ENCODE measurements at regions not wholly inside any gene's neighbourhood (a gene's known extent, or its start where the extent isn't known, plus 50 kb on each side); places are given as distances from the start of the nearest gene placed in this dataset.

DNA sequence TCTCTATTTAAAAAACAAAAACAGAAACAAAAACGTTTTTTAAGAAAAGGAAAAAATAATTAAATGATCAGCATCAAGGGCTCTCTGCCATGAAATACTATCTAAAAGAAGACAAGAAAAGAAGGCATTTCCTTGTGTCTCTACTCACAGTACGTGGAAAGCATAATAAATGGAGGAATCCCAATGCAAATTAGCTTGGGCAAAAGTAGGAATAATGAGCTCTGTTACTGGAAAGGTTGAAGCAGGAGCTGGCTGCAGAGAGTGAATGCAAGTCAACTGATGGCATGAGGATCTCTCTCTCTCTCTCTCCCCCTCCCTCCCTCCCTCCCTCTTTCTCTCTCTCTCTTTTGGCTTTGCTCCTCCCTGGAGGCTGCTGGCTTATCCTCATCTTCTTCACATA is 85.9 kb downstream of the TBX3 start:
- POLR2A ChIA-PET, result interaction anchor here (0.6 kb wide), 1 partner anchor 283 kb away, joined by 4 read pairs; no protein-coding TSS in a partner anchor
- BruUV-seq (replicated peaks), result no TSS peak

DNA sequence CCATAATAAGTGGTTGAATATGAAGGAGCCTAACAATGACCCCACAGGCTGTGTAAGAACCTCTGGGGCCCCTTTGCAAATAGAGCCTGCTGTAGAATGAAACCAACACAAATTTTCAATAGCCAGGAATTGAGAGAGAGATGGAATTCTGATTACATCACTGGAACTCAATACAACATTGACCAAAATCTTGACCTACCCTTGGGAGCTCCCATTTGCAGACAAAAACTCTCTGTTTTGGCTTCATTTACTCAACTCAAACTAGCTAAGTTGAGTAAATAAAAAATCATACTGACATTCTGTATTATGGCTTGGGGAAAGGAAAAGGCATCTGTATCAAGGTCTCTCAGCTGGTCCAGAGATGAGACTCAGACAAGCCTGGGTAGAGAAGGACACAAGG is 91.0 kb downstream of the TBX3 start:
- BruUV-seq (replicated peaks), result no TSS peak
- intact Hi-C loops (cut with micrococcal nuclease), result no loop called here
- TF ChIP-seq, protein P1, sequence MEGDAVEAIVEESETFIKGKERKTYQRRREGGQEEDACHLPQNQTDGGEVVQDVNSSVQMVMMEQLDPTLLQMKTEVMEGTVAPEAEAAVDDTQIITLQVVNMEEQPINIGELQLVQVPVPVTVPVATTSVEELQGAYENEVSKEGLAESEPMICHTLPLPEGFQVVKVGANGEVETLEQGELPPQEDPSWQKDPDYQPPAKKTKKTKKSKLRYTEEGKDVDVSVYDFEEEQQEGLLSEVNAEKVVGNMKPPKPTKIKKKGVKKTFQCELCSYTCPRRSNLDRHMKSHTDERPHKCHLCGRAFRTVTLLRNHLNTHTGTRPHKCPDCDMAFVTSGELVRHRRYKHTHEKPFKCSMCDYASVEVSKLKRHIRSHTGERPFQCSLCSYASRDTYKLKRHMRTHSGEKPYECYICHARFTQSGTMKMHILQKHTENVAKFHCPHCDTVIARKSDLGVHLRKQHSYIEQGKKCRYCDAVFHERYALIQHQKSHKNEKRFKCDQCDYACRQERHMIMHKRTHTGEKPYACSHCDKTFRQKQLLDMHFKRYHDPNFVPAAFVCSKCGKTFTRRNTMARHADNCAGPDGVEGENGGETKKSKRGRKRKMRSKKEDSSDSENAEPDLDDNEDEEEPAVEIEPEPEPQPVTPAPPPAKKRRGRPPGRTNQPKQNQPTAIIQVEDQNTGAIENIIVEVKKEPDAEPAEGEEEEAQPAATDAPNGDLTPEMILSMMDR (IDR thresholded peaks at IDR 0.05; ENCODE audit: unreplicated experiment), result no peak
- no peaks in the 10 kb centered on the region for H3K36me3 Mint-ChIP-seq (ENCODE audit: insufficient read depth, unreplicated experiment)
- H3K27me3 Mint-ChIP-seq (ENCODE audit: insufficient read depth, unreplicated experiment), result no peaks in the 10 kb centered on the region
- ChIA-PET CTCF (no interaction called here), POLR2A (no interaction called here)
- H3K4me1 Mint-ChIP-seq (ENCODE audit: insufficient read depth, unreplicated experiment), result no peaks in the 10 kb centered on the region
- no peak overlapping the region for H3K27ac Mint-ChIP-seq (ENCODE audit: low read depth, unreplicated experiment)
- no peak overlapping the region for H3K4me3 Mint-ChIP-seq (ENCODE audit: unreplicated experiment)
- no peaks in the 10 kb centered on the region for H3K9me3 Mint-ChIP-seq (ENCODE audit: unreplicated experiment)
- no peak for DNase-seq (ENCODE audit: unreplicated experiment)

More for the DNA sequence above, 85.9 kb downstream of the TBX3 start:
- CTCF ChIA-PET, result interaction anchor here (0.6 kb wide), 1 partner anchor 1346 kb away, joined by 3 read pairs; no protein-coding TSS in a partner anchor
- Mint-ChIP-seq H3K4me3 (ENCODE audit: unreplicated experiment) (no peak overlapping the region), H3K27ac (ENCODE audit: low read depth, unreplicated experiment) (no peak overlapping the region), H3K27me3 (ENCODE audit: insufficient read depth, unreplicated experiment) (peaks cover 11% of the 10 kb centered on the region), H3K9me3 (ENCODE audit: unreplicated experiment) (peaks cover 7% of the 10 kb centered on the region), H3K4me1 (ENCODE audit: insufficient read depth, unreplicated experiment) (no peaks in the 10 kb centered on the region), H3K36me3 (ENCODE audit: insufficient read depth, unreplicated experiment) (no peaks in the 10 kb centered on the region)
- no peak for DNase-seq (ENCODE audit: unreplicated experiment)
- intact Hi-C loops (cut with micrococcal nuclease), result no loop called here
- TF ChIP-seq, protein P1 (IDR thresholded peaks at IDR 0.05; ENCODE audit: unreplicated experiment), result no peak

DNA sequence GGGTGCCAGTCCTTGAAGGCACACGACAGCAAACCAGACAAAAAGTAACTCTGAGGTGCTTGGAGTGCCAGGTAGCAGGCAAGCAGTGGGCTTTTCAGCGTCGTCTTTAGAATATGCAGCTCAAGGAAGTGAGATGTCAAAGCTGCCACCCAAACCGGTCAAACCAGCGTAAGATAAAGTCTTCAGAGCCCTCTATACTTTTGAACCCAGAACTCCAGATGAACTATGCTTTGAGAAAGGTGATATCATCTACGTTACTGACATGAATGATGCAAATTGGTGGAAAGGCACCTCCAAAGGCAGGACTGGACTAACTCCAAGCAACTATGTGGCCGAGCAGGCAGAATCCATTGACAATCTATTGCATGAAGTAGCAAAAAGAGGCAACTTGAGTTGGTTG is 95.9 kb downstream of the TBX3 start:
- Mint-ChIP-seq H3K36me3 (ENCODE audit: insufficient read depth, unreplicated experiment) (no peaks in the 10 kb centered on the region), H3K27me3 (ENCODE audit: insufficient read depth, unreplicated experiment) (no peaks in the 10 kb centered on the region)
- no TSS peak for BruUV-seq (replicated peaks)

DNA sequence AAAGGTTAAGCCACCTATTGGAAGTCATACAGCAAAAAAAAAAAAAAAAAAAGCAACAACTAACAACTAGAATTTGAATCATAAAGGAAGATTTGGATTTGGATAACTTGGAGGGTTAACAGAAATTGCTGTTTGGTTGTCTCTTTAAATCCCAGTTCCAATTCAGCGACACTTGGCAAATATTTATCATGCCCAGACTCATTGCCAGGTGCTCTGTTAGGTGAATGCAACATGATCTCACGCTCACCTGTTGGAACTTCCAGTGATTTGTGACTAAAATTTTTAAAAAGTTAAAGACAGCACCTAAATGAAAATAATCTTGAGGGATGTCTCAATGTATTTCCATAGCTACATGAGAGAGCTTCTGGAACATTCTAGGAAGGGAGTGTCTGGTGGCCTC is 103.7 kb downstream of the TBX3 start:
- TF ChIP-seq, protein P1 (IDR thresholded peaks at IDR 0.05; ENCODE audit: unreplicated experiment), result no peak
- intact Hi-C loops (cut with micrococcal nuclease), result no loop called here
- POLR2A ChIA-PET, result no interaction called here
- Mint-ChIP-seq H3K27me3 (ENCODE audit: insufficient read depth, unreplicated experiment) (peaks cover 12% of the 10 kb centered on the region), H3K36me3 (ENCODE audit: insufficient read depth, unreplicated experiment) (no peaks in the 10 kb centered on the region), H3K4me1 (ENCODE audit: insufficient read depth, unreplicated experiment) (no peaks in the 10 kb centered on the region), H3K27ac (ENCODE audit: low read depth, unreplicated experiment) (no peak overlapping the region), H3K4me3 (ENCODE audit: unreplicated experiment) (no peak overlapping the region), H3K9me3 (ENCODE audit: unreplicated experiment) (no peaks in the 10 kb centered on the region)
- DNase-seq (ENCODE audit: unreplicated experiment), result no peak
- BruUV-seq (replicated peaks), result no TSS peak
- CTCF ChIA-PET, result interaction anchor here (1.1 kb wide), 1 partner anchor 25 kb away, joined by 5 read pairs; no protein-coding TSS in a partner anchor

More for the DNA sequence above, 95.9 kb downstream of the TBX3 start:
- TF ChIP-seq, protein P1 (IDR thresholded peaks at IDR 0.05; ENCODE audit: unreplicated experiment), result no peak
- H3K27ac Mint-ChIP-seq (ENCODE audit: low read depth, unreplicated experiment), result no peak overlapping the region
- H3K9me3 Mint-ChIP-seq (ENCODE audit: unreplicated experiment), result no peaks in the 10 kb centered on the region
- no peaks in the 10 kb centered on the region for H3K4me1 Mint-ChIP-seq (ENCODE audit: insufficient read depth, unreplicated experiment)
- ChIA-PET CTCF (no interaction called here), POLR2A (no interaction called here)
- DNase-seq (ENCODE audit: unreplicated experiment), result no peak
- intact Hi-C loops (cut with micrococcal nuclease), result no loop called here
- H3K4me3 Mint-ChIP-seq (ENCODE audit: unreplicated experiment), result no peak overlapping the region

All from MCF 10A (cell line).